BJ (cell line): ENCODE measurements at regions not wholly inside any gene's neighbourhood (a gene's known extent, or its start where the extent isn't known, plus 50 kb on each side); places are given as distances from the start of the nearest gene placed in this dataset.

Source experiments
- CTCF ChIA-PET: fragments of 350-600 bp; formaldehyde crosslinking; extraction: SDS; loops from one replicate; lab custom pipeline; 2021; ENCODE audit warnings: antibody characterized with exemption, inconsistent platforms; lab: Yijun Ruan, JAX
- POLR2A ChIA-PET: fragments of 300-600 bp; sonication (Branson Sonifier 250); formaldehyde crosslinking; extraction: SDS; loops from one replicate; lab custom pipeline; 2021; ENCODE audit warnings: antibody characterized with exemption; lab: Charles Lee
- DNase-seq: peaks from one replicate; pipeline ENCODE4 v3.0.0-alpha.2; 2011; ENCODE audit warnings: low read depth
- H3K27me3 ChIP-seq: 2 replicates; pipeline ENCODE4 v1.6.0; 2011; ENCODE audit warnings: low read length; ENCODE audit not compliant: control insufficient read depth, insufficient read depth
- H3K36me3 ChIP-seq: 2 replicates; pipeline ENCODE4 v1.5.1; 2011; ENCODE audit warnings: low read length; ENCODE audit not compliant: control insufficient read depth, insufficient read depth
- H3K4me3 ChIP-seq: 2 replicates; pipeline ENCODE4 v1.5.1; 2011; ENCODE audit warnings: low read depth, mild to moderate bottlenecking, control low read depth, low read length
- TF ChIP-seq, protein P1 (sequence below): IDR thresholded peaks from 2 replicates; pipeline ENCODE4 v1.5.1; 2011; ENCODE audit warnings: low read depth, mild to moderate bottlenecking, control low read depth, inconsistent platforms, low read length, moderate library complexity; ENCODE audit not compliant: insufficient read depth

DNA sequence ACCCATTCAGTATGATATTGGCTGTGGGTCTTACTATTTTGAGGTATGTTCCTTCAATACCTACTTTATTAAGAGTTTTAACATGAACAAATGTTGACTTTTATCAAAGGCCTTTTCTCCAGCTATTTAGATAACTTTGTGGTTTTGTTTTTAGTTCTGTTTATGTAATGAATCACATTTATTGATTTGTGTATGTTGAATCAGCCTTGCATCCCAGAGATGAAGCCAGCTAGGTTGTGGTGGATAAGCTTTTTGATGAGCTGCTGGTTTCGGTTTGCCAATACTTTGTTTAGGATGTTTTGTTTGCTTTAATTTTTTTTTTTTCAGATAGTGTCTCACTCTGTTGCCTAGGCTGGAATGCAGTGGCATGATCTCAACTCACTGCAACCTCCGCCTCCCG, 609.0 kb upstream of the COX7C start:
- POLR2A ChIA-PET = no interaction called here
- CTCF ChIA-PET = interaction anchor here (0.6 kb wide), 1 partner anchor 45 kb away, joined by 3 read pairs; no protein-coding TSS in a partner anchor
- TF ChIP-seq, protein P1, sequence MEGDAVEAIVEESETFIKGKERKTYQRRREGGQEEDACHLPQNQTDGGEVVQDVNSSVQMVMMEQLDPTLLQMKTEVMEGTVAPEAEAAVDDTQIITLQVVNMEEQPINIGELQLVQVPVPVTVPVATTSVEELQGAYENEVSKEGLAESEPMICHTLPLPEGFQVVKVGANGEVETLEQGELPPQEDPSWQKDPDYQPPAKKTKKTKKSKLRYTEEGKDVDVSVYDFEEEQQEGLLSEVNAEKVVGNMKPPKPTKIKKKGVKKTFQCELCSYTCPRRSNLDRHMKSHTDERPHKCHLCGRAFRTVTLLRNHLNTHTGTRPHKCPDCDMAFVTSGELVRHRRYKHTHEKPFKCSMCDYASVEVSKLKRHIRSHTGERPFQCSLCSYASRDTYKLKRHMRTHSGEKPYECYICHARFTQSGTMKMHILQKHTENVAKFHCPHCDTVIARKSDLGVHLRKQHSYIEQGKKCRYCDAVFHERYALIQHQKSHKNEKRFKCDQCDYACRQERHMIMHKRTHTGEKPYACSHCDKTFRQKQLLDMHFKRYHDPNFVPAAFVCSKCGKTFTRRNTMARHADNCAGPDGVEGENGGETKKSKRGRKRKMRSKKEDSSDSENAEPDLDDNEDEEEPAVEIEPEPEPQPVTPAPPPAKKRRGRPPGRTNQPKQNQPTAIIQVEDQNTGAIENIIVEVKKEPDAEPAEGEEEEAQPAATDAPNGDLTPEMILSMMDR = no peak

GRCh38 chr5:86011937-86012336, 605.8 kb upstream of the COX7C start:
- CTCF ChIA-PET = interaction anchor here (0.5 to 0.6 kb wide), 2 partner anchors 225 to 406 kb away, joined by 3 read pairs; no protein-coding TSS in a partner anchor
- Histone ChIP-seq H3K36me3 (no peaks in the 10 kb centered on the region), H3K27me3 (no peaks in the 10 kb centered on the region), H3K4me3 (no peak overlapping the region)
- no peak for DNase-seq
- POLR2A ChIA-PET = no interaction called here
- TF ChIP-seq, protein P1 = no peak

More for the DNA sequence above, 609.0 kb upstream of the COX7C start:
- H3K27me3 ChIP-seq = no peaks in the 10 kb centered on the region
- no peaks in the 10 kb centered on the region for H3K36me3 ChIP-seq
- DNase-seq = no peak
- no peak overlapping the region for H3K4me3 ChIP-seq

DNA sequence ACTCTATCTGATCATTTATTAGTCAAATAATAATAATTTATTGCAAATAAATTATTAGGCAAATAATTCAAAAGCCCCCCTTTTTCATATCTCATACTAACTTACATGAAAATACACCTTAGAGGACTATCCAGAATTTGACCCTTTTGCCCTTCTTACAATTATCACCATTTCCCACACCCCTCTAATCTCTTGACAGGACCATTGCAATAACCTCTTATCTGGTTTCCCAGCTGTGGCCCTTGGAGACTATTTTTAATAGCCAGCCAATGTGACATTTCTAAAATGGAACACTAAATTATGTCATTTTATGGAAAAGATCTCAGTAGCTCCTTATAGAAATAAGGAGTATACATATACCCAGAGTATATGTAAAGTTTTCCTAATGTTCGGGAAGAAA, 588.4 kb upstream of the COX7C start:
- Histone ChIP-seq H3K27me3 (no peaks in the 10 kb centered on the region), H3K36me3 (no peaks in the 10 kb centered on the region), H3K4me3 (no peak overlapping the region)
- POLR2A ChIA-PET = no interaction called here
- DNase-seq = no peak
- CTCF ChIA-PET = no interaction called here
- TF ChIP-seq, protein P1 = no peak

DNA sequence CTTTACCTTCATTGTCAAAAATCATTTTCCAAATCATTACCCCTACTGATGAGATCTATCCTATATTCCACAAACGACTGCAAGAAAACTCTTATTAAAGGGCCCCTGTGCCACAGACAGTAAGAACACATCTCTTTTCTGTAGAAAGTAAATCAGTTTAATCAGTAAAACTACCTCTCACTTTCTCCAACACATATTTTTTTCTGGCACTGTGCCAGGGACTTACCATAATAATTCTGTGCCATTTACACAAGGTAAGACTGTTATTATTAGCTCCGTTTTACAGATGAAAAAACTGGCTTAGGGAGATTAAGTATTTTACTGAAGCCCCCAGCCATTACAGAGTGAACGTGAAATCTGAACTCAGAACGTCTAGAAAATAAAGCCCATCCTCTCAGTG, 587.0 kb upstream of the COX7C start:
- ChIA-PET CTCF (no interaction called here), POLR2A (no interaction called here)
- no peak for DNase-seq
- Histone ChIP-seq H3K27me3 (no peaks in the 10 kb centered on the region), H3K4me3 (no peak overlapping the region), H3K36me3 (no peaks in the 10 kb centered on the region)
- TF ChIP-seq, protein P1 = no peak

- no peak for DNase-seq
- CTCF ChIA-PET = no interaction called here
- Histone ChIP-seq H3K4me3 (no peak overlapping the region), H3K36me3 (no peaks in the 10 kb centered on the region), H3K27me3 (no peaks in the 10 kb centered on the region)
- POLR2A ChIA-PET = no interaction called here
- TF ChIP-seq, protein P1 = no peak
Measured at GRCh38 chr5:86038566-86038965, 579.2 kb upstream of the COX7C start.
